ENCODE measurements at regions not wholly inside any gene's neighbourhood (a gene's known extent, or its start where the extent isn't known, plus 50 kb on each side); places are given as distances from the start of the nearest gene placed in this dataset.

DNA sequence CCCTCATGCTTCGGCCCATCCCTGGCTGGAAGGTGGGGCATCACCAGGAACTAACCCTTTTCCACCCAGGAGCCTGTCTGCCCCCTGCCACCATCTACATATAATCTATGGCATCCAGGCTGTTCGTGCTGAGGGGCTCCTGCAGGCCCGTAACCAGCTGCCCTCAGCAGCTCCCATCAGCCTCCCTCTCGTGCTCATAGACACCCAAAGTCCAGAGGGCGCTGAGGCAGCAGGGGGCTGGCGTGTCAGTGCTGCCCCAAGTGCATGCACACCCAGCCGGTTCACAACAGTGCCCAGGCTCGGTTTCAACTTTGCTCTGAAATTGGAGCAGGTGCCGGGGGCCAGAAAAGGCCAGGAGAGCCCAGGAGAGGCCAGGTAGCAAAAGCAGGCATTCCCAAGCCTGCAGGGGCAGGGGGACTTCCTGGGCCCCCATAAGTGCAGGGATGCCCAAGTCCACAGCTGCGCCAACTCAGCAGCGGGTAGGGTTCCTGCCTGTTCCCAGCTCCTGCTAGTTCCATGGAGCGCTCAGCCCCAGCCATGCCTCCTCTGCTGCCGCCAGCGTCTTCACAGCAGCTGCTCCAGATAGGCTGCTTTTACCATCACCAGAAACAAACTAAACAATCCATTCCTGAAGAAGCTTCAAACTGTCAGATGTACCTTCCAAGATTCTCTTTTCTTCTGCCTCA is 558.2 kb upstream of the GNPDA2 start:
- Histone ChIP-seq H2BK15ac (ENCODE audit: low read depth, low read length) (no peak overlapping the region), H4K5ac (ENCODE audit: low read depth, low read length) (no peak overlapping the region), H3K14ac (replicated peaks; ENCODE audit: low read depth, low read length) (no peak overlapping the region), H3K18ac (ENCODE audit: low read depth, low read length) (no peak overlapping the region), H2BK120ac (ENCODE audit: low read depth, low read length) (no peak overlapping the region), H3K27me3 (ENCODE audit: control insufficient read depth, insufficient read depth, low read length) (no peaks in the 10 kb centered on the region), H2AK5ac (ENCODE audit: low read depth, low read length) (no peak overlapping the region), H2BK5ac (ENCODE audit: low read depth, low read length, poor library complexity, severe bottlenecking) (no peak overlapping the region), H3K4me2 (ENCODE audit: low read depth, low read length) (no peak overlapping the region), H3K79me1 (ENCODE audit: low read depth in 1 of 2, low read length in 2 of 2) (no peaks in the 10 kb centered on the region), H3K4me1 (ENCODE audit: control insufficient read depth, insufficient read depth, low read length) (no peaks in the 10 kb centered on the region), H3K4ac (ENCODE audit: low read depth, low read length) (no peak overlapping the region), H3K36me3 (ENCODE audit: control insufficient read depth, insufficient read depth, low read length) (no peaks in the 10 kb centered on the region), H3K9me3 (ENCODE audit: control insufficient read depth, insufficient read depth, low read length) (peaks cover 10% of the 10 kb centered on the region), H3K23ac (ENCODE audit: low read depth, low read length) (no peak overlapping the region), H4K20me1 (ENCODE audit: insufficient read depth, low read length) (no peaks in the 10 kb centered on the region), H3K27ac (ENCODE audit: insufficient read depth, low read length) (no peak overlapping the region), H2BK20ac (ENCODE audit: low read depth, low read length) (no peak overlapping the region), H3K9me1 (ENCODE audit: insufficient read depth, low read length) (no peaks in the 10 kb centered on the region), H3K9ac (ENCODE audit: low read depth, low read length) (no peak overlapping the region), H3K56ac (ENCODE audit: extremely low read depth, insufficient read depth, low read length) (no peak overlapping the region), H3K4me3 (ENCODE audit: insufficient read depth, low read depth, low read length) (no peak overlapping the region), H4K91ac (ENCODE audit: insufficient read depth, low read depth, low read length) (no peak overlapping the region), H2AK9ac (replicated peaks; ENCODE audit: low read depth, low read length, poor library complexity) (no peak overlapping the region), H4K8ac (ENCODE audit: low read depth in 2 of 2, low read length in 2 of 2) (no peak overlapping the region), H2AFZ (replicated peaks; ENCODE audit: low read length, poor library complexity) (no peak overlapping the region)
- ATAC-seq (ENCODE audit: low read depth) (no peak), DNase-seq (no peak)
- ChIA-PET POLR2A (ENCODE audit: unreplicated experiment) (no interaction called here), CTCF (no interaction called here)
- in situ Hi-C loops (cut with MboI; ENCODE audit: low sequenced_read_pairs) (no loop called here), dilution Hi-C loops (cut with HindIII; ENCODE audit: low sequenced_read_pairs, unreplicated experiment) (no loop called here), intact Hi-C loops (cut with micrococcal nuclease) (no loop called here)
- 67% methylated on average over 9 of the region's 14 CpGs; no CpG with 5 or more reads in 1 of the 2 experiments for WGBS, 2 experiments (ENCODE audit: extremely low coverage in 2 of 2, insufficient read length in 1 of 2)
- TF ChIP-seq, protein P1, sequence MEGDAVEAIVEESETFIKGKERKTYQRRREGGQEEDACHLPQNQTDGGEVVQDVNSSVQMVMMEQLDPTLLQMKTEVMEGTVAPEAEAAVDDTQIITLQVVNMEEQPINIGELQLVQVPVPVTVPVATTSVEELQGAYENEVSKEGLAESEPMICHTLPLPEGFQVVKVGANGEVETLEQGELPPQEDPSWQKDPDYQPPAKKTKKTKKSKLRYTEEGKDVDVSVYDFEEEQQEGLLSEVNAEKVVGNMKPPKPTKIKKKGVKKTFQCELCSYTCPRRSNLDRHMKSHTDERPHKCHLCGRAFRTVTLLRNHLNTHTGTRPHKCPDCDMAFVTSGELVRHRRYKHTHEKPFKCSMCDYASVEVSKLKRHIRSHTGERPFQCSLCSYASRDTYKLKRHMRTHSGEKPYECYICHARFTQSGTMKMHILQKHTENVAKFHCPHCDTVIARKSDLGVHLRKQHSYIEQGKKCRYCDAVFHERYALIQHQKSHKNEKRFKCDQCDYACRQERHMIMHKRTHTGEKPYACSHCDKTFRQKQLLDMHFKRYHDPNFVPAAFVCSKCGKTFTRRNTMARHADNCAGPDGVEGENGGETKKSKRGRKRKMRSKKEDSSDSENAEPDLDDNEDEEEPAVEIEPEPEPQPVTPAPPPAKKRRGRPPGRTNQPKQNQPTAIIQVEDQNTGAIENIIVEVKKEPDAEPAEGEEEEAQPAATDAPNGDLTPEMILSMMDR (conservative IDR thresholded peaks at IDR 0.05; ENCODE audit: low read depth, low read length): no peak
- TF ChIP-seq MXI1 (IDR thresholded peaks at IDR 0.05; ENCODE audit: borderline replicate concordance, low read depth, low read length) (no peak), RAD21 (IDR thresholded peaks at IDR 0.05; ENCODE audit: low read length) (no peak), POLR2A (IDR thresholded peaks at IDR 0.05; ENCODE audit: low read depth, low read length) (no peak)
- BruUV-seq (replicated peaks): no TSS peak

Data from IMR-90 (cell line).